HG02970 (cell line): ENCODE measurements at regions not wholly inside any gene's neighbourhood (a gene's known extent, or its start where the extent isn't known, plus 50 kb on each side); places are given as distances from the start of the nearest gene placed in this dataset.

Source experiments
- ATAC-seq: cut with Tn5 transposase; IDR thresholded peaks from one replicate; pipeline ENCODE4 v1.9.1; 2021; ENCODE audit warnings: mild to moderate bottlenecking, moderate library complexity, moderate number of reproducible peaks; ENCODE audit not compliant: unreplicated experiment, low FRiP score

DNA sequence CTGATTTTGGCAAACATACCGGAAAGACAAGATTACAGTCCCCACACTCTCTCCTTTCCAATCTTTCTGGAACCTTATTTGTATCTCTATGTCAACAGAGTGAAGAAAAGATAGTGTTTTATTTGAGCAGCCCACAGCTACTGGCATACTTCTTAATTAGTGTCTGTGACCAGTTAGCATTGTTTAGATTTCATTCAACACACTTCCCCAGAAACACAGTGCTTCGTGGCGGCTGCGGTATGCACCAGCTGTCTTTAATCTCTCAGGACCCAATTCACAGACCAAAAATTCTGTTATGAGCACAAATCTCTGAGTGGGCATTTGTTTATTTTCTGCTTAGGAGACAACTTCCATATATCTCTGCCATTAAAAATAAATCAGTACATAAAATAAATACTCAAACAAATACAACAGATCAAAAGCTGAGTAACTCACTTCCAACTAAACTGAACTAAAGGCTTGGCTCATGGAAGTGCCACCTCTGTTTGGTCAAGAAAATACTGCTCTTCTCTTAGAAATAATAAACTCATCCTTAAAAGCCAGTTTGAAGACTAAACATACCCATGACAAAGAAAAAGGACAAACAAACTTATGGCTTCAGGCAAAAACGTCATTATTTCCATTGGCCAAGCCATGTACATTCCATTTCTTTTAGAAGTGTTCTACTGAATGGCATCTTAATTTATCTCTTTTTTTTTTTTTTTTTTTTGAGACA lies 392.4 kb downstream of the TXNL1 start:
- no peak for ATAC-seq

DNA sequence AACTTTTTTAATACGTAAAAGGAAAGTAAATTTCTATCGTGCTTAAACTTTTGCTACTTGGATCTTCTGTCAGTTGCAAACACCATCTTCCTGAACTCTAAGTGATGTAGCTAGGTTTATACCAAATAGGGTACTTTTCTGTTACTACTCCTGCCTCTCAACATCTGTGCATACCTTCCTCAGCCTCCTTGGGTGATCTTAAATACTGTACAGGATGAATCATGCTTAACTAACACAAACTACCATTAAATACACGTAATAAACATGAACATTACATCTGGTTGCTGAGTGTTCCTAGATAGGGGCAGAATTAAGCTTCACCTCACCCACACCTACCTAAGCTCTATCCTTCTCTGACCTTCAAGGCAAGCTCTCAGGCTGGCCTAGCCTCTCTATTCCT lies 398.0 kb downstream of the TXNL1 start:
- ATAC-seq = no peak

DNA sequence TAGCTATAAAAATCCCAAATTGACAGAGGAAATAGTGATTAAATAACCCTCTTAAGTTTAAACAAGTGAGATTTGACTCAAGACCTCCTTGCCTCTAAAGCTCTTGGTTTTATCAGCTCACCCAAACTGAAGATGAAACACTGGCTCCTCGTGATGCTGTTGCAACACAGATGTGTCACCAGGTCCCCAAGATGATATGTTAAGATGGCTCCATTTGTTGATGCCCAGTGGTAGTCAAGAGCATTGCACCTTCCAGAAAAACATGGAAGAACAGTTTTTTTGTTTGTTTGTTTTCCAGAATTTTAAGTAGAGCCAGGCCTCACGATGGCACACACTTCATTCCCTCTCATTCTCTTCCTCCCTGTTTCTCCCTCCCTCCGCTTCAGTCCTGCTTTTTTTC lies 399.8 kb downstream of the TXNL1 start:
- ATAC-seq = no peak

DNA sequence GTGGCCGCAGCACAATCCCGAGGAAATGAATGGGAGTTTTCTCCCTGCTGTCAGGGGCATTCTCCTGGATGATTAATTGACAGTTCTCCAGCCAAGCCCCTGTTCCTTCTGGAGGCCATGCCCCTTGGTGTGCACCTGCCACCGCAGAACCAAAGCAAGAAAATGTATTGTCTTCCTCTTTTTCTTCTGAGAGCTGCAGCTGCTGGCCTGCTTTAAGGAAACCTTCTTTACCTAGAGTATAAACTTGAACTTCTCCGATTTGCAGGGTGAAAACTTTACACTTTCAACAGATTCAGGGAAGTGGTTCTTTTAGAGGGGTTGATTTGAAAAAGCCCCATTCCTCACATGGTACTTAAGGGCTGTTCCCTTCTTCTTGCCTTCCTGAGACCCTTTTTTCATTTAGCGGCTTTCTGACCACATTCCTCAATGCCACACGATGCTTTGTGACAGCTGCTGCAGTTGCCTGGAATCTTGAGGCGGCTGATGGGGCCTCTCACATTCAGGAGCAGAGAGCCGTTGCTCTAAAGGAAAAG lies 402.8 kb downstream of the TXNL1 start:
- ATAC-seq = peak; percentile 71

DNA sequence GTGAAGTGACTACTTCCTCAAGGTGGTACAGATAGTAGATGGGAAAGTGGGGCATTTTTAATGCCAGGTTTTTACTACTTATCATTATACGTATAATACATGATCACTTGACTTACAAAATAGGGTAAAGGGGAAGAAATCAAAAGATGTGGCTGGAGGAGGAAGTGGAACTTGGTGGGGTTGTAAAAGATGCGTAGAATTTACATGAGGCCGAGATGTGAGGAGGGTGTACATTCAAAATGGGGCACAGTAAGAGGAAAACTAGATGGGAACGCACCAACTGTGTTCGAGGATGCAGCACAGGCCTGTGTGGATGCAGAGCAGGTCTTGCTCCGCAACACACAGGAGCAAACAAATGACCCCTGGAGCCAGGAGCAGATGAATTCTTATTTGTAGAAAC lies 403.3 kb downstream of the TXNL1 start:
- peak; percentile 26 for ATAC-seq

DNA sequence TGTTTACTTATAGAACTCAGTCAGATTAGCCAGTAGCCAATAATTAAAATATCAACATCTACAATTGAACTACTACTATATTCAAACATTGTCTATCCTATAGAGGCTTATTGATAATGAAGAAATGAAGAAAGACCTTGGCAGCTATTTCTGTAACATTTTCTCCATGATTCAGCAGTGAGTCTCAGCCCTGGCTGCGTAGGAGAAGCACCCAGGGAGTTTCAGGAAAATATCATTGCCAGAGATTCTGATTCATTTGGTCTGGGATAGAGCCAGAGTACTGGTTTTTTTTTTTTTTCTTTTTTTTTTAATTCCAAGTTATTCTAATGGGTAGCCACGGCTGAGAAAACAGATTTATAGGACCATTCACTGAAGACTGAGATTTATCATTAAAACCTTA lies 404.8 kb downstream of the TXNL1 start:
- ATAC-seq = no peak

DNA sequence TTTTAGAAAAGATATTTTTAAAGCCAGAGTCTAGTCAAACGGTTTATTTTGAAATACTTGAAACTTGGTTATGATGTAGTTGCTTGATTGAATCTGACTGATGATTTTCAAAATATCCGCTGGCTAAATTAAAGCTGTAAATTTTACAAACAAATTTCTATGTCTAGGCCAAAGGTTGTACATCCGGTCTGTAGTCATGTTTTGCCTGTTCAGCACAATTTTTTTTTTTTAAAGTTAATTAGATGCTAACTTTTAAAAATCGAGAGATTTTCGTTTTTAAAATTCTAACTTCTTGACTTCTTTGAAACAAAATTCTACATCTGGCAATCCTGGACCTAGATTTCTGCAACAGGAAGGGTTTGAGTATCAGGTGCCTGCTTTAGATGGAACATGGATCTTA lies 412.4 kb downstream of the TXNL1 start:
- no peak for ATAC-seq

DNA sequence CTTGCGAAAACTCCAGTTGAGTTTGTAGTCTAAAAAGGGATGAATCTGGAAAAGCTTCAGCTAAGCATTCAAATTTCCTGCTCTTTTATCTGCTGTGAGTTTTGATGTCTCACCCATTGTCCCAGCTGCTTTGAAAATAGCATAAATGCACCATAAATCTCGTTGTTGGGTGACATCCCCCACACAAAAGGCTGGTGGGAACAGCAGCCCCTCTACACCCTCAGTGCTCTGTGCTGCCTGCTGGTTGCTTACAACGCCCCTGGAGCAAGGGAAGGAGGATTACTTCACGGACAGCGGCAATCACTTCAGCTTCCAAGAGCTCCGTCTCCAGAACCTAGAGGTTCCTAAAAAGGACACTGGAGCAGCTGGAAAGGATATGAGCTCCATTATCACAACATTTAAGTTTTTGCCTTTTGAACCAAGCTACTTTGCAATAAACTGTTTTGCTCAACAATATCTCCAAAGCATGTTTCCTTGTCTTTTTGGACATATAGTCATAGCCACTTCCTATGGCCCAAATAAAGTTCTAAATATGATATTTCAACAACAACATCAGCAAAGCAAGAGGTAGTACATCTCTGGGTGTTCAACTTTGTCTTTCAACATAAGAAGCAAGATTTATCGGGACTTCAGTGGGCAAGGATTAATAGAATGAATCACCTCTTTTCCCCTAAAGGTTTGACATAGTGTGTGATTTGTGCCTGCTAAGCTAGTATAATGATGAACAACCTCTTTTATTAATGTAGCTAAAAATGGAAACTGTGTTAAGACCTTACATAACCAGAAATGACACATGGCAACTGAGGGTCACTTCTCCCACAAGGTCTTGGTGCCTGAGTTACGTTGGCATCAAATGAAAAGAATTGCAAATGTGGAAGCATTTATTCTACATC lies 413.5 kb downstream of the TXNL1 start:
- no peak for ATAC-seq

DNA sequence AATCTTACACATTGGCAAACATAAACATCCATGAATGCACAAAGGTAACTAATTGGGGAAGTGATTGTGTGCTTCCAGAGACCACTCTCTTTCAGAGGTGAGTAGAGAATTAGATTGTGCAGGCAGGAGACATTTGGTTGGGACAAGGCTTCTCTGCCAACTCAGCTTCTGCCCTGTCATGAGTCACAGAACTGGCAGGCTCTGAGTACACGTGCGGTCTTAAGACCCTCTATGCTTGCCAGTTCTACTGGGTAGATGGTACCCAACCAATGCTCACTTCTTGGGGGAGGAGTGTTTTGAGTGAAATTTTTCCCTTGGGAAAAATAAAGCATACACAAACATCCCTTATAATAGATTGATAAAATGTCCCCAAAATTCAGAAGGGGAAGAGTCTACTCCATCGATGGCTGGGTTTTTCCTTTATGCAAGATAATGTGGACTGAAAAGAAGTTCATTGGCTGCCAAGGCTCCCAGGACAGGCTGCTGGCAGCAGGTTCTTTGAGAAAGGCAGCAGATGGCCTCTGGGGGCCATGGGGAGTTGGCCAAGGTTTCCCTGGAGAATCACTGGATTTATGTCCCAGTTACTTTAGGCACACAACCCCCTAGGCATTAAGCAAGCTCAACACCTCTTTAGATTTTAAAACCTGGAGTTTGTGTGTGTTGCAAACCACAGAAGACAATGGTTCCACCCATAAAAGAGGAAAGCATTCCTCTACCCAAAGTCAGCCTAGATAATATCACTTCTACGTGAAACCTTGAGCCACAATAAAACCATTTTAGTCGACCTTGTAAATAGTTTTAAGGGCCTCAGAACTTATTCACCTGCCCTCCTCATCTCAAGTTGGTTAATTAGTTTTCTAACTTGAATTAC lies 417.0 kb downstream of the TXNL1 start:
- no peak for ATAC-seq

DNA sequence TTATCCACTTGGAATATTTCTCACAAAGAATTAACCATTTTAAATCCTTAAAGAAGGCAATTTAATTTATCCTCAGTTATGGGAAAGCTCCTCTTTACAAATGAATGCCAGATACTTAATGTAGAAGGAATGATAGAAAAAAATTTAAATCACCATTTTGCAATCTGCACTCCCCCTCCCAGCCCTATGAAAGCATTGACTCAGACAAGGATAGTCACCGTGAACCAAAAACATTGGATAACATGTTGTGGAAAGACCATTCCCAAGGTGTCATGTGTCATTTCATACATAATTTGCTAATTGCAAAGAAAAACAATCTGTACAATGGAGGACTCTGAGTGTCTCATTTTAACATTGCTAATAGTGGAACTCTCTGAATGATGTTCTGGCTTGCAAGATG lies 421.0 kb downstream of the TXNL1 start:
- ATAC-seq = no peak

DNA sequence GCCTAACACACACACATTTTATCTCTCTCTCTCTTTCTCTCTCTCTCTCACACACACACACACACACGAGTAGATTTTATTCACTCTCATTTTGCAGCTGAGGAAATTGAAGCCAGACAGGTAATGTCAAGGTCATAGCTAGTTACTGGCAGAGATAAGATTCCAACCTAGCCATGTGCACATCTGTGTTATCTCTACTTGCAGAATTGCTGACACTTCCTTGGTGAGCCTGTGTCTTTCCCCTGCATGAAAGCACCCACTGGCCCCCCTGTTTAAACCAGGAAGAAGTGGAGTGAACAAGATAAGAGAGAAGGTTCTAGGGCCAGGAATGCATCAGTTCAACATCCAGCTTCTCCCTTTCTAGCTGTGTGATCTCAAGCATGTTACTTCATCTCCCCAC lies 423.7 kb downstream of the TXNL1 start:
- ATAC-seq = no peak

DNA sequence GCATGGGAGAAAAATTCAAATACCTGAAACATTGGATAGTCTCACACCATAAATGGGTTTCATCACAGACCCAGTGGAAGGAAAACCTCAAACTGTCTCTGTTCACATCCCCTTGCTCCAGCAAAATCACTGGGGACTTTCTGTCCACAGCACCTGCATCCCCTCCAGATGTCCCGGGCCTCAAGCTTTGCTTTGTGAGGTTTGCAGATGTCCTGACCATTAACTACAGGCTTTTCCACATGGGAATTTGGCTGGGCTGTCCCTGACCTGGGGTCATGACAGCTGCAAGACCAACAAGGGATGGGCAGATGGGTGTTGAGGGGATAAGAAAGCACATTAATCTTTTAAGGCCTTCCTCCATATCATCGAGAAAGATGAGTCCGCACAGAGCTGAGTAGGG lies 427.9 kb downstream of the TXNL1 start:
- no peak for ATAC-seq

DNA sequence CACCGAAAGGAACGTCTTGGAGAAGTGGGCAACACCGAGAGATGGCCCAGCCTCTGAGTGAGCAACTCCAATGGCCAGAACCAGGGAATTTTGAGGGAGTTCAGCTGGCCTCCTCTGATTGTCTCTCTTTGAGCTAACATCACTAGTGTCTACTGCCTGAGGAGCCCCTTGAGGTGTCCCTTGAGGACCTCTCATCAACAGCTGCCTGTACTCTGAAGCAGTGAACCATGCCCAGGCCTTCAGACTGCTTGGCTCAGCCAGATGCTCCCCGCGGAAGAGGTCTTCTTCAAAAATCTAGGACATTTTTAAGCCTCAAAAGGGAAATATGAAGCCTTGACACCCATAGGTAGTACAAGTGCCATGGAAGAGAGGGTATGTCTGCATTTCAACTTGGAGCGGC lies 430.4 kb downstream of the TXNL1 start:
- no peak for ATAC-seq

DNA sequence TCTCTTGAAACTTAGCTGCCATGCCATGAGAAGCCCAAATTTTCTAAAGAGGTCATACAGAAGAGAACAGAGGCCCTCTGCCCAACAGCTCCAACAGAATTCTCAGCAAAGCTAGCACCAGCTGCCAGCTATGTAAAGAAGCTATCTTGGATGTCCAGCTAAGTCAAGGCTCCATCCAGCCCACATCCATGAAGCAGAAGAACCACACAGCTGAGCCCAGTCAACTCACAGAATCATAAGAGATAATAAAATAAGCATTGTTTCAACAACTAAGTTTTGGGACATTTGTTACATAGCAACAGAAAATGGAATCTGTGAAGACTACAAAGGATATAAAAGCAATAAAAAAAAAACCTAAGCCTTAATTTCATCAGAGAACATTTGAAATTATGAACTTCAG lies 434.3 kb downstream of the TXNL1 start:
- no peak for ATAC-seq

DNA sequence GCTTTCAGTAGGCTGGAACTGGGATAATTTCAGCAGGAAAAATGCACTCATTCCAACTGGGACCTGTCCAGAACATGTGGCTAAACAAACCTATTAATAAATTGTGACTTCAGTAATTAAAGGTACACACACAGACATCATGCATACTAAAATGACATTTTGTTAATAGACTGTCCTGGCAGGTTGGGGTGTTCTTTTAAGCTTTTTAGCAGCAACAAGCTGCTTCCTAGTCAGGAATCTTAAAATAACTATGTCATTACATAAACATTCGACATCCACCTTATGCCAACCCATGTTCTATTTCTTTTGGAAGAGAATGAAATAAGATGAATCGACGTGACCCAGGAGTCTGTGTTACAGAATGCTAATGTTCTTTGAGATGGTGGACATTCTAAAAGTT lies 435.7 kb downstream of the TXNL1 start:
- ATAC-seq = no peak

DNA sequence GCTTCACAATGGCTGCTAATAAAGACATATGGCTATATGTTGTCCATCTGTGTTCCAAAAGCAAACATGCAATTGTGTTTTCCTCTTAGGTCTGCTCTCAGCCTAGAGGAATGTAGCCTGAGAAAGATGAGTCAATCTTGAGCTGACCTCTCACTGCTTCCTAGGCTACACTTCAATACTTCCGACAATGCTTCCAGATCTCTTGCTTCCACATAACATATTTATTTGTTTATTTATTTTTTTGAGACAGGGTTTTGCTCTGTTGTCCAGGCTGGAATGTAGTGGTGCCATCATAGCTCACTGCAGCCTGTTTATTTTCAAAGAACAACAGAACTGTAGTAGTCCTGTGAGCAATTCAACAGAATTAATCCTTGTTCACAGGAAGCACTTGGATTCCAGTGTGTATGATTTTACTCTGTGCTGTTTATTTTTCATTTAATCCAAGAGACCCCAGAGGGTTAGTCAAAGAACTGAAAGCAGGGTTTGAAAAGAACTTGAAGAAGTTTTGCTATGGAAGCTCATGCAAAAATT lies 437.9 kb downstream of the TXNL1 start:
- no peak for ATAC-seq

DNA sequence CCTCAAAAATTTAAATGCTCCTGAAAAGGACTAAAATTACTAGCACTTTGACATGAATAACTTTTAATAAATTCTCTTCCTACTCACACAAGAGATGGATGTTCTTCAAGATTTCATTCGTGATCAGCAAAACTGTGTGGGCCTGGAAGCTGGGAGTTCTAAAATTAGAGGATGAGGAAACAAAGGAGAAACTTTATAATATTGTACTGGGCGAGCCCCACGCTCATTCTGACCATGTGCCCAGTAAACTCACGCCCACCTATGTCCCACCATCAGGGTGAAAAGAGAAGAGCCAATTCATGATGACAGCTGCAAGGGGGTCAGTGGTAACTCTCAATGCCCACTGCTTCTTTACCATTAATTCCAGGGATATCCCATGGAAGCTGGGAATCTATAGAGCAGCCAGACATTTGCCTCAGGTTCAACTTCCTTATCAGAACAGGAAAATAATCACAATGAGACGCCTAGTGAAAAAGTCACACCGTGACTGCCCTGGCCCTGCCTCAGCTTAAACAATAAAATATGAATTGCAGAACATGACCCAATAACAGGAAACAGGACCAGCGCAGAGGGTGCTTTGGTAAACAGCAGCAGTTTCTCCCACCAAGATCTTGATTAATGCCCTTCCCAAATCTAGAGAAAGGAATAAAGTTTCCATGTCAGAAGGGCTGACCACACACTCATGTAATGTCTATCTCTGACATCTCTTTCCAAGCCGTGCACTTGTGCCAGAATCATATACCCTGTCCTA lies 438.6 kb downstream of the TXNL1 start:
- ATAC-seq = no peak

DNA sequence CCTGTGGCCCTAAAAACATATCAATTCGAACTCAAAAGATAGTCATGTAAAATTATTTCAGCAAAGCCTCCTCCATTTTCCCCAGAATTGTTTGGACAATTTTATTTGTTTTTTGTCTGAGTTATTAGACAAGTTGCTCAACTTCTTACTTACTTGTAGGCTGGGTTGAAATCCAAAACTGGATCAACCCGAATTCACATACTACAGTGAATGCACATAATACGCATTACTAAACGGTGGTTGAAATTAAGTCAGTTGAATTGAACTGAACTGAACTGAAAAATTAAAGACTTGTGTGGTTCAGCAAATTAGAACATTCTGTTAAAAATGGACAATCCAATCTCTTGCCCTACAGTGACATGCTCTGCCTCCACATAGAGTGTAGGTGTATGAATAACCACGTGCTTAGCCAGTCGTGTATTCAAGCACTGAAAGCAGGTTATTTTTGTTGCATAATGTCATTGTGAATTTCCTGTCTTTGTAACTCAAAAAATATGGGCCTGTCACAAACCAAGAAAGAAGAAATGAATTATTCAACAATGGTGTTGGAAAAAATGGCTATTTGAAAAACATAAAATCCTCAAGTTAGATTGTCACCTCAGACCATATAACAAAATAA lies 441.0 kb downstream of the TXNL1 start:
- no peak for ATAC-seq

DNA sequence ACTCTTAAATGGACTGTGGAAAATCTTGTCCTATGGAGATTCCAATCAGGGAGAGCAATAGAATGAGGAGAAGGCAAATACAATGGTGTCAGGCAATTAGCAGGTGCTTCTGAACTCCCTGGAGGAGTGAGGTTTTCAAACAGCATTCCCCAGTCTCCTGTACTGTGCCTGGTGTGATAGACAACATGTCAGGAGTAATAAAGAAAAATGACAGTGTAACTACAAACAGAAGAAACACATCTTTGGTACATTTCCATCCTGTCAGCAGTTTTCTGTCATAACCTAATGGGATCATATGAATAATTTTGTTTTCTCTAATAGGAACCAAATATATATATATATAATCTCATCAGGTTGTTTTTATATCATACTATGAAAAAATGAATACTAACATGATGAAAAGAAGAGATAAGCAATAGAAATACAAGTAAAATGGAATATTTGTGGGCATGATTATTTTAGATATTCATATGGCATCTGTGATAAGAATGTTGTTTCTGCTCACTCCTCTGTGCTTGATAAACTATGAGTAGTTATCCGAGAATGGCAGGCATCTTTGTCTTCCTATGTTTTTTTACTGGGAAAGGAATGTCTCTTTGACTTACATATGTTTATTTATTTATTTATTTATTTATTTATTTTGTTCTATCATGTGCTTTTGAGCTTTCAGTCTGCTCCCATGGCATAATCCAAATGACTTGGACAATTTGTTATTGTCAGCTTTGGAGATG lies 441.7 kb downstream of the TXNL1 start:
- ATAC-seq = no peak
